ENCODE measurements at regions not wholly inside any gene's neighbourhood (a gene's known extent, or its start where the extent isn't known, plus 50 kb on each side); places are given as distances from the start of the nearest gene placed in this dataset.

- TF ChIP-seq AFF4 (CRISPR knock-in tag; IDR thresholded peaks at IDR 0.05) (no peak), MXD4 (CRISPR knock-in tag; IDR thresholded peaks at IDR 0.05) (no peak)
Observed at GRCh38 chr12:116459011-116459875, 99.9 kb upstream of the MAP1LC3B2 start (continued).

GRCh38 chr12:116459916-116460663, 99.1 kb upstream of the MAP1LC3B2 start:
- CTCF ChIA-PET (ENCODE audit: low intra/inter-chr PET ratio, low total read pairs) = no interaction called here
- Histone ChIP-seq H3K4me1 (ENCODE audit: insufficient read depth, low read length) (no peaks in the 10 kb centered on the region), H3K4me2 (ENCODE audit: low read depth, low read length) (no peak overlapping the region), H3K36me3 (replicated peaks in 1 of 2; ENCODE audit: control insufficient read depth in 1 of 2, insufficient read depth in 2 of 2, low read length in 2 of 2) (no peaks in the 10 kb centered on the region), H3K9me3 (ENCODE audit: low read length) (no peaks in the 10 kb centered on the region), H3K27ac (ENCODE audit: extremely low read length, insufficient read depth, low read length) (no peak overlapping the region), H3K79me2 (ENCODE audit: insufficient read depth, low read length) (no peaks in the 10 kb centered on the region), H3K4me3 (replicated peaks in 1 of 3; ENCODE audit: insufficient read depth in 1 of 3, low read depth in 2 of 3, low read length in 3 of 3) (no peak overlapping the region), H2AFZ (ENCODE audit: low read length) (no peak overlapping the region), H4K20me1 (ENCODE audit: insufficient read depth, low read length) (no peaks in the 10 kb centered on the region), H3K9ac (ENCODE audit: insufficient read depth, low read depth, low read length) (no peak overlapping the region), H3K27me3 (ENCODE audit: control insufficient read depth in 1 of 2, insufficient read depth in 2 of 2, low read length in 2 of 2) (peaks cover 1 to 13% of the 10 kb centered on the region in 2 experiments; a peak in 2 of 5 replicates)
- ATAC-seq = no peak
- intact Hi-C loops (cut with micrococcal nuclease; ENCODE audit: unreplicated experiment) (no loop called here), in situ Hi-C loops (cut with HindIII; ENCODE audit: extremely low pct_ligation_motif_present, low pct_unique_long_range_greater_than_20kb) (no loop called here)
- FAIRE-seq = no peak
- no TSS peak for BruUV-seq (replicated peaks)
- no peak for DNase-seq (ENCODE audit: low spot score)
- WGBS (ENCODE audit: low lambda C conversion rate) = 56% methylated on average over 17 of the region's 17 CpGs
- POLR2A ChIA-PET = no interaction called here
- TF ChIP-seq REL (CRISPR knock-in tag; conservative IDR thresholded peaks at IDR 0.05) (no peak), ZNF20 (CRISPR knock-in tag; IDR thresholded peaks at IDR 0.05) (no peak), RFX1 (IDR thresholded peaks at IDR 0.05) (peak; percentile 22; the same call in 1 of the 2 replicates), MTF1 (CRISPR knock-in tag; IDR thresholded peaks at IDR 0.05) (no peak)
